Lower lobe of right lung (tissue), 2 donors: ENCODE measurements at regions not wholly inside any gene's neighbourhood (a gene's known extent, or its start where the extent isn't known, plus 50 kb on each side); places are given as distances from the start of the nearest gene placed in this dataset.
"Not testable (repeated sequence)": the region's sequence is repeated elsewhere in the genome, so short reads cannot be mapped to it uniquely, and the experiment has no call there.

ENCODE experiments used
- ATAC-seq, 2 donors: fragments of 200-7000 bp; cut with Tn5 transposase; one replicate each; pipeline ENCODE4 v1.9.1; 2020 to 2022; ENCODE audit warnings: mild to moderate bottlenecking in 2 of 2, moderate library complexity in 2 of 2
- DNase-seq: peaks from one replicate; pipeline ENCODE4 v3.0.0-alpha.2; 2020
- H3K27ac ChIP-seq: fragments of 200-600 bp; one replicate; pipeline ENCODE4 v1.8.0; 2022
- H3K27me3 ChIP-seq: fragments of 200-600 bp; one replicate; pipeline ENCODE4 v1.8.0; 2022; ENCODE audit warnings: low read depth
- H3K36me3 ChIP-seq: fragments of 200-600 bp; one replicate; pipeline ENCODE4 v1.8.0; 2022; ENCODE audit warnings: mild to moderate bottlenecking
- H3K4me1 ChIP-seq: fragments of 200-600 bp; one replicate; pipeline ENCODE4 v1.8.0; 2022
- H3K4me3 ChIP-seq: fragments of 200-600 bp; one replicate; pipeline ENCODE4 v1.8.0; 2022; ENCODE audit warnings: mild to moderate bottlenecking
- H3K9me3 ChIP-seq: fragments of 200-600 bp; one replicate; pipeline ENCODE4 v1.8.0; 2022
- CTCF ChIP-seq: fragments of 200-600 bp; IDR thresholded peaks from one replicate; pipeline ENCODE4 v1.8.0; 2022; ENCODE audit warnings: antibody characterized with exemption, mild to moderate bottlenecking
- intact Hi-C: fragments of 100-400 bp; cut with DNase I; formaldehyde crosslinking; loops from one replicate; pipeline ENCODE4 v1.11.0; 2022
- donor health status: DM: no; HTN: yes; CAD: no; lungs with severe emphysema.

GRCh38 chr3:130569461-130570365 is 52.7 kb downstream of the COL6A6 start:
- no peak for TF ChIP-seq CTCF
- ATAC-seq, result no peak
- intact Hi-C loops, result no loop called here

GRCh38 chr3:130572769-130573168 is 55.8 kb downstream of the COL6A6 start:
- Histone ChIP-seq H3K27me3 (no peaks in the 10 kb centered on the region), H3K9me3 (no peaks in the 10 kb centered on the region), H3K27ac (no peak overlapping the region), H3K36me3 (no peaks in the 10 kb centered on the region), H3K4me3 (no peak overlapping the region), H3K4me1 (peaks cover 5% of the 10 kb centered on the region)
- ATAC-seq, result no peak
- no peak for DNase-seq
- intact Hi-C loops, result no loop called here
- no peak for TF ChIP-seq CTCF

More at GRCh38 chr3:130569461-130570365, 52.7 kb downstream of the COL6A6 start:
- Histone ChIP-seq H3K27me3 (no peaks in the 10 kb centered on the region), H3K27ac (no peak overlapping the region), H3K4me3 (no peak overlapping the region), H3K9me3 (no peaks in the 10 kb centered on the region), H3K36me3 (no peaks in the 10 kb centered on the region), H3K4me1 (no peaks in the 10 kb centered on the region)
- no peak for DNase-seq

GRCh38 chr3:130576375-130577266 is 59.6 kb downstream of the COL6A6 start:
- DNase-seq, result no peak
- H3K9me3 ChIP-seq, result no peaks in the 10 kb centered on the region
- H3K27ac ChIP-seq, result peak overlapping the region; percentile 14
- peaks cover 10% of the 10 kb centered on the region for H3K4me1 ChIP-seq
- H3K4me3 ChIP-seq, result no peak overlapping the region
- ATAC-seq, result peak; percentile 44 to 72
- H3K36me3 ChIP-seq, result no peaks in the 10 kb centered on the region
- intact Hi-C loops, result no loop called here
- TF ChIP-seq CTCF, result no peak
- no peaks in the 10 kb centered on the region for H3K27me3 ChIP-seq

DNA sequence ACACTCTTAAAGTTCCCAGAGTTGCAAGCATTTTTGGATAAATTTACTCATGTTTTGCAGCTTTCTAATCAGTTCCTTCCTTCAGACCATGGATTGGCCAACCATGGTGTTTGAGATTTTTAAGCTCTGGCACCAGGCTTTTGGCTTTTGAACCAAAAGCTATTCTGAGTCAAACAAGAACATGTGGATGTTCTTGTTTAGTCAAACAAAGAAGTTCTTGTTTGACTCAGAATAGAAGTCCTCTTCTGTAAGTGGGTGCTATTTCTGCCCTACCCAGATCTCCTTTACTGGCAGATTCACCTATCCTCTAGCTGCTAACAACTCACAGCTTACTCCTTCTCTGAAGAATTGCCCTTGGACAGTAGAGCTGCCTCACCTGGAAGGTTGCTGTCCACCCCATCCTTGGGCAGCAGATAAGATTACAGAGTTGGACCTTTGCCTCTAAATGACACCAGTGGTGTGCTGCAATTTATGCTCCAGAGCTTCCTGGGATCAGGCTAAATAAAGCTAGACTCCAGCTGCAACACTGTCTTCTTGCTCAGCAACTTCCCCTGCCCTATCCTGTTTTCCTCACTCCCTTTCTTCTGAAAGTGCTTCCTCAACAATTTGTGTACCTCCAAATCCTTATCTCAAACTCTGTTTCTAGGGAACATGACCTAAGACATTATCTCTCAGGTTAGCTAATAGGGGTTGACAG is 65.6 kb downstream of the COL6A6 start:
- Histone ChIP-seq H3K27me3 (no peaks in the 10 kb centered on the region), H3K4me3 (no peak overlapping the region), H3K9me3 (no peaks in the 10 kb centered on the region), H3K4me1 (peaks cover 5% of the 10 kb centered on the region), H3K36me3 (no peaks in the 10 kb centered on the region), H3K27ac (no peak overlapping the region)
- TF ChIP-seq CTCF, result no peak
- intact Hi-C loops, result no loop called here
- ATAC-seq (no peak), DNase-seq (no peak)

DNA sequence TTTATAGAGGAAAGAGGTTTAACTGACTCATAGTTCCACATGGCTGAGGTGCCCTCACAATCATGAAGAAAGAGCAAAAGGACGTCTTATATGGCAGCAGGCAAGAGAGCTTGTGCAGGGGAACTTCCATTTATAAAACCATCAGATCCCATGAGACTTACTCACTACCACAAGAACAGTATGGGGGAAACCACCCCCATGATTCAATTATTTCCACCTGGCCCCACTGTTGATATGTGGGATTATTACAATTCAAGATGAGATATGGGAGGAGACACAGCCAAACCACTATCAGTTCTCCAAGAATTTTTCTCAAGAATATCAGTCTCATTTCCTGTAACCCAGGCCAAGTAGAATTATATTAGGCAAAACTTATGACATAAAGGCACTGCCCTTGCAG is 77.8 kb downstream of the COL6A6 start:
- H3K27ac ChIP-seq, H3K4me1 ChIP-seq, DNase-seq, H3K36me3 ChIP-seq, ATAC-seq, intact Hi-C loops, H3K4me3 ChIP-seq, H3K9me3 ChIP-seq, H3K27me3 ChIP-seq: not testable (repeated sequence)
